ENCODE measurements at regions not wholly inside any gene's neighbourhood (a gene's known extent, or its start where the extent isn't known, plus 50 kb on each side); places are given as distances from the start of the nearest gene placed in this dataset.

DNA sequence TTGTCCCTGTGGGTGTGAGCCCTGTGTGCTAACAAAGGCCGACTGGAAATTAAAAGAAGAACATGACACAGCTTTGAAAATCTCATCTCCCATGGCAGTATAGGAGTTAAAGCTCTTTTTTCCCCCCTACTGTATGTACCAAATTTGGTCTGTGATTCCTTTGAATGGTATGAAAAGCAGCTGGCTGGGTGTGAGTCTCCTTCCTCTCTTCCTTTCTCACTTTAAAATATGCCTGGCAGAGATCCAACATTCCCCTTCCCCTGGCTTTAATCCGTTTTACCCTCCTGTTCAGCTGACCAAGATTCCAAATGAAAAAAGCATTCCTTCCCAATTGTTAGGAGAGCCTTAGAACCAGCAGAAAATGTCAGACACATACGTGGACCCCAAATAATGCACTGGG, 225.0 kb upstream of the CELF2 start:
- DNase-seq (ENCODE audit: low read depth) = peak; percentile 89

DNA sequence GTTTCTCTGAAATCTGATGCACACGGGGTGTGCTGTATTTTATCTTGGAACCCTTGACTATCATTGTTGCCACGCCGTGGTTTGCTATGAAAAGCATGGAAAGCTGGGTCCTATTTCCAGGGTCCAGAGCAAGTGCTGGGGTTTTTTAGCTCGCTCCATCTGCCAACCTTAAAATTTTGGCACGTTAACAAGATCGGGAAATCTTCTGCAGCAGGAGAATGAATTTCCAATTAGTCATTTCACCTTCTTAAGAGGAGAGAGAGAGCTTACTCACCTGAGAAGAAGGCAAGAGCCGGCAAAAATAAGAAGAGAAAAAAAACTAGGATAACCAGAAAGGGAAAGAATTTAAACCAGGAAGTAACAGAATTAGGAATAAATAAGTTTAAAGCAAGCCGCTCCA, 223.6 kb upstream of the CELF2 start:
- peak; percentile 19 for DNase-seq (ENCODE audit: low read depth)

DNA sequence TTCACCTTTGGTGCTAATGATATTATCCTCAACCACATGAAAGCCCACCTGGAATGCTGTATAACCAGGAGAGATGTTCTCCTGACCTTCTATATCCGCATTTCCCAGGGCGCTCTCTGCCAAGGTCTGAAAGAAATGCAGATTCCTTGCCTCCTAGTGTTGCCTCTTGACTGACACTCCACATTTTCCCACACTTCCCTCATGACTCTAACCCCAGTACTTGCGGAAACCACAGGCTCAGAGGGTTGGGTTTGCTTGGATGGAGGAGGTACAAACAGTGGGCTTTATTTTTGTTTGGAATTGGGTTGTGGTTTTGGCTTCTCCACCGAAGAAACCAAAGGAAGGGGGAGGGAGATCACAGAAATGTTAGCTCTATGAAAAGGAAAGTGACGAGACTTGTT, 222.9 kb upstream of the CELF2 start:
- peak; percentile 67 for DNase-seq (ENCODE audit: low read depth)

DNA sequence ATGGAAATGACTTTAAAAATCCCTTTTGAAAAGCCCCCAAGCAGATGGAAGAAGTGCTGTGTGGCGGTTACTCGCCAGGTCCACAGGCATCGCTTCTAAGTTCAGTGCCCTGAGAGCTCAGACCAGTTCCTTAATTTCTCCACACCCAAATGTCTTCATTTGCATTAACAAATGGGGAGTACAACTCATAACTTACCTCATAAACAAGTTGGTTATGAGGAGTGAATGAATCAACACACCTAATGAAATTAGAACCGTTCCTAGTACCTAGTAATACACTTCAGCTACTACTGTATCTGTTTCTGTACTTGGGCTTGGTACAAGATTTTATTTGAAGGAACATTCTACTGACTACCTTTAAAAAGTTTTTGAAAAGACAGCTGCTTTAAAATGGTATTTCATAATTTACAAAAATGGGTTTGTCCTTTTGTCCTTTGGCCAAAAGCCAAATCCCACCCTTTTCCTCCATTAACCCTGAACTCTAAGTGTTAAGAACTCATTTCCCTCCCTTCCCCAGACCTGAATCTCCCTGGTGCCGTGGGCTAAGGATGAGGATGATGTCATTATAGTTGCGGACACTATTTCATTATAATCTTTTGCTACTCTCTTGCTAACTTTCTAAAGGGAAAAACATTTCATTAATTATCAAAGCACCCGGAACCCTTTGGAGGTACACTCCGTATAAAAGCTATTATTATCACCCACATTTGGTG, 221.5 kb upstream of the CELF2 start:
- peak; percentile 44 for DNase-seq (ENCODE audit: low read depth)

DNA sequence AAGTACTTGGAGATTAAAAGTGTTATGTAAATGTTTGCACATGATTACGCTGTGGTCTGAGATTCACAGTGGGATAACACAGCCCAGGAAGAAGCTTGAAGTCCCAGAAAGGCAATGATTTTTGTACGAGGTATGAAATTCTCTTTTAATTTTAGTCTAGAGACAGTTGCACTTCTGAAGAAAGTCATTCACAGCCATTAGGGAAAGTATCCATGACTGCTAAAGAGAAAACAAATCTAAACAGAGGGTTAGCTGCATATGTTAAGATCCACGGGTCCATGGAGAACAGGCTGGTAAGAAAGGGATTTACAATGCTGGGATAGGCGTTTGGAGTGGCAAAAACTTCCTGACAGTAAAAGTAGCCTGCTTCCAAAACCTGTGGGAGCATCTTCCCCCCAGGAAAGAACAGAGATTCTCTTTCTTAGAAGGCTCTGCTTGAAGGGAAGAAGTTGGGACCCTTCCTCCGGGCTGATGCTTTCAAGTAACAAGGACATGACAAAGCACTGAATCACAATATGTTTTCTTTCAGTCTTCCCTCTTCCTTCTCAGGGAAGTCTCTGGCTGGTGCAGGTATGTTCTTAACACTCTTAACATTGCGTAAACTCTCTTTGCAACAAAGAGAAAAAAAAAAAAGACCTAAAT, 220.8 kb upstream of the CELF2 start:
- DNase-seq (ENCODE audit: low read depth) = peak; percentile 56

DNA sequence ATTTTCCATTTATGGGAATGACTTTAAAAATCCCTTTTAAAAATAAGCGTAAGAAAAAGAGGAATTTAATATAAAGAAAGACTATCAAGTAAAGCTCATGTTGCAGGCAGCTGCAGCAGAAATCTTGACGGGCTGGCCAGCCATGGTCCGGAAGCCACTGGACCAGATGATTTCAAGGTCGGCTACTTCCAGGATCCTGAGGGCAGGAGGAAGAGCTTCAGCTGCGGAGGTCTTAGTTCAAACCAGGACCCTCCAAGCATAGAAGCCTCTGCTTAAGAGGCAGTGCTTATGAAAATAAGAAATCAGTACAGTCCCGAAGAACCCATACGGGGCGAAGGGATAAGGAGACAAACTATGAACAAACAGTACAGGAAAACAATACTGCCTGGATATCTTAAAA, 220.2 kb upstream of the CELF2 start:
- no peak for DNase-seq (ENCODE audit: low read depth)

DNA sequence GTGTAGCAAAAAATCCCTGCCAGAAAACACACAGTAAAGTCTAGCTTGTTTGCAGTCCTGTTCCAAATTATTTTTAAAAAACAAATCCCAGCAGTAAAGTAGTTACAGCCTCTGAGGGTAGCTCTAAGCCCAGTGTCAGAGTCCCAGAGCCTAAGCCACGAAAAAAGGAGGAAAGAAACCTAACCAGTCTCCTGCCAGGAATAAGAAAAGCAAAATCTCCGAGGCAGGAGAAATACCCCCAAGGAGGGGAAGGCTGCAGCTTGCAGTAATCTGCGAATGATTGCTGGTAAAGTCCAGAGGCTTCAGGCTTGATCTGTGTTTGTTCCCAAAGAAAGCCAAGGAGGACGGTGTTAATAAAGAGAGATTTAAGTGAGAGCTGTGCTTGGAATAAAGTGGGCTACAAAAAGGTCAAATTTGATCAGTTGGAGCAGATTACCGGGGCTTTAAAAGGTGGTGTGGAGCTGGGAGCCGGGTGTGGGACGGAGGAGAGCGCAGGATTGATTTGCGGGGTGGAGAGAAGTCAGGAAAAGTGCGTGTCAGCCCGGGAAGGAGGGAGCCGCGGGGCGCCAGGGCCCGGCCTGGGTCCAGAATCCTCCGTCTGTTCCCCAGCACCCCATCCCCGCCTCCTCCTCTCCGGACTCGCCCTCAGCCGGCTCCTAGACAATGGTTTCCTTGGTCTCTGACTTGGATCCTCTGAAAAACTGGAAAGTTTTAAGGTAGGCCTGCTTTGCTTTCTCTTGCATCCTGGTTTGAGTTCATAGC, 219.4 kb upstream of the CELF2 start:
- DNase-seq (ENCODE audit: low read depth) = no peak

DNA sequence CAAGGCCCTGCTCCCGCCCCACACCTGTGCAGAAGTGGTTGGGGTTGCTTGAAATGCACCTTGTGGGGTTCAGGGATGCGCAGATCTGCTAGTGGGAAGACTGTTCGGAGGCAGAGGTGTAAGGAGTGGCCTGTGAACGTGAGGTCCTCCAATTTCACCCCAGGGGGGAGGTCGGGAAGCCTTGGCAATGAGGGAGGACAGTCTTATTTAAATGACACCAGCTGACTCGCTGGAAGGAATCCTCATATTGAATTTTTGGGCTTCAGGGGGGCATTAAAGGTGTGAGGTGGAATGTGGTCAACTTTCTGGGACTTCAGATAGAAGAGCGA, 218.8 kb upstream of the CELF2 start:
- no peak for DNase-seq (ENCODE audit: low read depth)

DNA sequence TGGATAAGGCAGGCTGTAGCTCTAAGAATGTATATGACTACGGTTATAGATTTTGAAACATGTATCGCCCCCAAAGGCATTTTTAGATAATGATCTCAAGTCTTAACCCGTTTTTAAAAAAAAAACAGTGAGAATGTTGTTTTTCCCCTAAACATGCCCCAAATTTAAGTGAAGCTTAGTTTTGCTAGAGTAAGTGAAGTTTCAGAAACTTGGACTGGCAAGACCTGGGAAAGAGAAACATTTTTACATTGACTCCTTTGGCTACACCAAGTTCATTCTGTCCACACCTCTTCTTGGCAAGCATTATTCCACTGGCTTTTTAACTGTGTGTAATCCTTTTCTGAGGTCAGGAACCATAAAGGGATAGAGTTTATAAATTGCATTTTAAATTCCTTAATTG, 216.7 kb upstream of the CELF2 start:
- DNase-seq (ENCODE audit: low read depth) = no peak

DNA sequence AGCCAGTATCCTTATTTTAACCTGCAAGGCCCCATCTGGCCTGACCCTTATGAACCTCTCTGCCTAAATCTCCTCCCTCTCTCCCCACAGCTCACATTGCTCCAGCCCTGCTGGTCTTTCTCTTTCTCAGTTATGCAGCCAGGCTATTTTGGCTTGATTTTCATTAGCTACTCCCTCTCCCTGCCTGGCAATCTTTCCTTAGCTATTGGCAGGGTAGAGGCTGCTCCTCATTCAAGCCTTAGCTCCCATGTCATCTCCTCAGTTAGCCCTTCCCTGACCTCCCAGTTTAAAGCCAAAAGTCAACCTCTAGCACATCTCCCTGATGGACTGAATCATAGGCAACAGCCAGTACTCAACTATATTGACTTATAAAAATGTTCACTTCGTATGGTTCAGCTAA, 214.4 kb upstream of the CELF2 start:
- no peak for DNase-seq (ENCODE audit: low read depth)

DNA sequence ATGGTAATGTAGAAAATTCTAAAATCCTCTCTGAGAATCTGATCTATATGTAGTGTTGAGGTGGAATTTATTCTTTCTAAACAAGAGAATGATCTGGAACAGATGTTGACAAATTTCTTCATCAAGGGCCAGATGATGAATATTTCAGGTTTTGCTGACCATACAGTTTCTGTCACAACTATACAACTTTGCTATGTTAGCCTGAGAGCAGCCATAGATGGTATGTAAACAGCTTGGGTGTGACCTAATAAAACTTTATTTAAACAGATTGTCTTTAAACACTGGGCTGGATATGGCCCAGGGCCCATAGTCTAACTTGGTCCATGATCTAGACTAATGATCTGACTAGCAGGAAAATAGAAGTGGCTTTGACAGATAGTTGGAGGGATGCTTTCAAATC, 213.6 kb upstream of the CELF2 start:
- DNase-seq (ENCODE audit: low read depth) = no peak

DNA sequence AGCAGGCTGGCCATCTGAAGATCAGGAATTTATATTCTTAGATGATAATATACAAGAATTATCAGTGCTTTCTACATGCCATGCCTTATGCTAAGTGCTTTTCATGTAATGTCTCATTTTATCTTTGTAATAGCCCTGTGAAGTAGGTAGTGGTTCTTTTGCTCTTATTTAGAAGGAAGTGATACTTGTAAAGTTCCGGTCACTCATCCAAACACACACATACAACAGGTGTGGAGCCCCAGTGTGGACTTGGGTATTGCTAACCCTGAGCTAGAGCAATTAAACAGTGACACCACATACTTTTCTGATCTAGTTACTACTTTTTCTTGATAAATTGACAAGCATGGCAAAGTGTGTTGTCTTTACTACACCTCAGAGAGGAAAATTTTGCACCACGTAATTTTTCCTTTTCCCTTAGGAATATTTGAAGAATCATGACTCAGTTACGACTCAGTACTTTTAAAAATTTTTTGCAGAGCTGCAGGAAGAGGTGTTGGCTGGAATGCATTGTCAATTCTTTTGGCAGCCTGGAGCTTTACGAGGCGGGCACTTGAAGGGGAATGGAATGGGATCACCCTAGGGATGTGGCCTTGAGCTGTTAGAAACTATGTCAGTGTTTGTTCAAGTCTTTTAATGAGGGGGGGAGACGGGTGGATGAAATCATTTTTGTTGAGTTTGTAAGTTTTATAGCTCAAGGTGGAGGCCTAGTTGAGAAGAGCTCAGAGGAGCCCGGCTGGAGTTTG, 212.5 kb upstream of the CELF2 start:
- DNase-seq (ENCODE audit: low read depth) = peak; percentile 64

DNA sequence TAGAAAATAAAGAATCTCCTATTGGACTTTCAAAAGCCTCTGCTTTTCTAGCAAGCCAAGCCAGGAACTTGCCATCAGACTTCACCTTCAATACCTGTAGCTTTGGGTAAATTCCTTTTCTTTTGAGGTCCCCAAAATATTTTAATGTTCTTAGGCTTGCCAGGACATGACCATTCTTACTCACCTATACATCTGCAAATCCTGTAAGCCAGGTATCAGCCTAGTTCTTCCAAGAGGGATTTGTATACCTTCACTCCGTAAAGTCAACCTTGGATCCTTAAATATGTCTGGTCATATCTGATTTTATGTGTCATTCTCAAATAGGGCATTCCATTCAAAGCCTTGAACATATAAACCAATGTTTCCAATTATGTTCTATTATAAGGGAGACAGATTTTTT, 210.6 kb upstream of the CELF2 start:
- no peak for DNase-seq (ENCODE audit: low read depth)

DNA sequence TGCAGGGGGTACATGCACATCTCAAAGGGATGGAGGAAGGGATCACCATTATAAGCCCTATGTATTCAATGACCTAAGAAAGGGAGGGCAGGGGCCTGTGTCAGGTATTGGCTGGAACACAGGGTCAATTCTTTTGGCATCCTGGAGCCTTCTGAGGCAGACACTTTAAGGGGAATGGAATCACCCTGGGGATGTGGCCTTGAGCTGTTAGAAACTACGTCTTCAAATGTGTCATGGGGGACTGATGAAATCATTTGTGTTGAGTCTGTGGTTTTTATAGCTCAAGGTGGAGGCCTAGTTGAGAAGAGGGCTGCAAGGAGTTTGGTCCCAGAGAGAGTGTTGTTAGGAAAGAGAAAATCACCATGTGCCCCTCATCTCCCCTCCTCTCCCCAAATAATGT, 206.1 kb upstream of the CELF2 start:
- no peak for DNase-seq (ENCODE audit: low read depth)

DNA sequence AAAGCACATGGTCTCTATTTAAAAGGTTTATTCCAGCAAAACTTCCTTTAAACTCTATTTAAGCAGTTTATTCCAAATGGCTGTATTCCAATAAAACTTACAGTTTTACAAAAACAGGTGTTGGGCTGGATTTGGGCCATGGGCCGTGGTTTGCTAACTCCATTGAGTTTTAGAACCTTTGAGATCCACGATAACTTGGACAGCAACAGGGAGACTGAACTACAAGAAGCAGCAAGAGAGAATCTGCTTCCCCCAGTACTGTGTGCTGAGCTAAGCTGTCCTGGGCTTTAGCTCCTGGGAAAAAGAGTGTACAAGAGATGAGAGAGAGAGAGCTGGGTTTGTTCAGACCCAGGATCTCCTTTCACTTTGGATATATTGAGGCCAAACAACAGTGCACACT, 204.0 kb upstream of the CELF2 start:
- DNase-seq (ENCODE audit: low read depth) = no peak

DNA sequence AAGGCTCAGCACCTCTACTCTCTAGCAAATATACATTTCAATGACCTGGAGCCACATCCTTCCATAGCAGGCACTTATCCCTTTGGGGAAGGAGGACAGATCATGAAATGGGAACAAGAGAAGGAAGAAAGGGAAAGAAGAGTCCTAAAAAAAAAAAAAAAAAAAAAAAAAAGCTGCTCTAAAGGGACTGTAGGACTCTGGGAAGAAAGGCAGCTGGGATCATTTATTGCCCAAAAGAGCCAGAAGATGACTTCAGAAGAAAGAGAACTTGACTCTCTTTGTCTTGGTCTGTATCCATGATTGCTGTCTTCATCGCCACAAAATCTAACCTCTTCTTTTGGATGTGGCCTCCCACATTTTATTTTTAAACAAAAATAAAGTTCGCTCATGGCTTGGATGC, 203.6 kb upstream of the CELF2 start:
- no peak for DNase-seq (ENCODE audit: low read depth)

DNA sequence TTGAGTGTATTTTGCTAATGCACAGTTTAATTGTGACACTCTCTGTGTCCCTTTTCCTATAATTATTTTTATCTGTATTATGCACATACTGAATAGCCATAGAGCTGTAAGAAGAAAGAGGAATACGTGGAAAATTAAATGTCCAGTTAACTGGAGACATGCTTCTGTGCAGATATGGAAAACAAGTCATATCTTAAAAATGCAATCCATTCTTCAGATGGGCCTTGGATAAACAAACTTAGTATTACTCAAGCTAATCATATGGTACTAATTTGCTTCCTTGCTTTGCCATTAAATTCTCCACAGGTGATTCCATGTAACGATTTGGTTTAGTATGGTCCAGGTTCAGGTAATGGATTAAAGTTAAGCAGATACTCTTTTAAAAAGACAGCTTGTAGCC, 201.2 kb upstream of the CELF2 start:
- peak; percentile 51 for DNase-seq (ENCODE audit: low read depth)

DNA sequence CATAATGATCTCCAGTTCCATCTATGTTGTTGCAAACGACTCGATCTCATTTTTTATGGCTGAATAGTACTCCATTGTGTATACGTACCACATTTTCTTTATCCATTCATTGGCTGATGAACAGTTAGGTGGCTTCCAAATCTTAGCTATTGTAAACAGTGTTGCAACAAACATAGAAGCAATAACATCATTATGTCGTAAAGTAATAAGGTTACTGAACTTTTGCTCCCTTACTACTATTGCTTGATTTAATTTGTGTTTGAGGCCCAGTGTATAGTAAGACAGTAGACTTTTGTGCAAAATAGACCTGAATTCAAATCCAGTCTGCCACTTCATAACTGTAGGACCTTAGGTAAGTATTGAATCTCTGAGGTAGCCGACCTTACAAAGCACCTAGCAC, 200.1 kb upstream of the CELF2 start:
- no peak for DNase-seq (ENCODE audit: low read depth)

DNA sequence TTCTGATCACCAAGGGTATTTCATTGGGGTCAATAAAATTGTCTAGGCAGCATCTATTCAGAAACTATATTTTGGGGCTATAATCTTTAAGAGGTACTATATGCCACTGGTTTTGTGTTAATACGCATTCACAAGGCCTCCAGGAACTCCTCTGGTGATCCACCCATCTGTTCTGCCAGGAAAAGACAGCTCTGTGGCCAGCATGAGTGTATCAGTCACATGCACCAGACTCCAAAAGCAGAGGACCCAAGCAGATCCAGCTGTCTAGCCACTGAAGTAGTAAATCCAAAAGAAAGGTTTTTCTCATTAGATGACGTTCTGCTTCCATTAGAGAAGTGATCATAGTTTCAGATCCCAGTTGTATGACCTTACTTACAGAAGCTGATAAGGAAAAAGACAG, 199.6 kb upstream of the CELF2 start:
- no peak for DNase-seq (ENCODE audit: low read depth)

DNA sequence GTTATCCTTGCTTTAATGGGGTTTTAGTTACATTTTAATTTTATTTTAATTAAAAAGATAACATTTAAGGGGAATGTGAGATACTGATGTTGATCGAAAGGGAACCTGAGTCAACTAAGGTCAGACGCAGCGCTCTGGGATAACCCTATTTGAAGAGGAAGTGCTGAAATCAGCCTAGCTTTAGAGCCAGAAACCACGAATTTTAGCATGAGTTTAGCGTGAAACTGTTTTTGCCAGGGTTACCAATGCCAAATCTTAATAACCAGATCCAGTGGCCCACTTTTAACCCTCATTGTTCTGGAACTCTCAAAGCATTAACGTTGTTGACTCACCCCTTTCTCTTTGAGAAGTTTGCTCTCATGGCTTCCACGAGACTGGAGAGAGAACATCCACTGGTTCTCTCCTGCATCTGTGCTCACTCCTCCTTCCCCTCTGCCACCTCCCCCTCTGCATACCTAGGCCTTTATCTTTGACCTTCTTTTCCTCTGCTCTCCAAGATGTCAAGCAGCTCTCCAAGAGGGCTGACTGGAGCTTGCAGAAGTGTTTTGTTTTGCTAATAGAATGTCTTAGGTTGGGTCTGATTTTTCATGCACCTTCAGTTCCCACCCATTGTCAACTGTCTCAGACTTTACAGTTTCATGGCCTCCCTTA, 198.3 kb upstream of the CELF2 start:
- no peak for DNase-seq (ENCODE audit: low read depth)

DNA sequence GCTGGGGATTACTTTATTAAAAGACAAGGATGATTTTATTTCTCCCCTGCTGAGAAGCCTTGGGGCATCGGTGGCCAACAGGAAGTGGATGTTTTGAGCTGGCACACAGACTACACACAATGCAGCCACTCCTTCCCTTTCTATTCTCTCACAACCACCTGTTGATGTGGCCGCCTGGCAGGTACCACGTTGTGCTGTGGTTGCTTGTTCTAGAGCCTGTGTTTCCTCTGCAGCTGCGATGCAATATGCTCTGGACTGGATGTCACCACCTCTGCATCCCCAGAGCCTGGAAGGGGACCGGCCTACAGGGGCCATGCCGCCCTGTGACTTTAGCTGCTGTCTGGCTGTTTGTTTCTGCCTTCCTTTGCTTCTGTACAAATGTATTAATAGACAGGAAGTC, 195.7 kb upstream of the CELF2 start:
- DNase-seq (ENCODE audit: low read depth) = no peak

DNA sequence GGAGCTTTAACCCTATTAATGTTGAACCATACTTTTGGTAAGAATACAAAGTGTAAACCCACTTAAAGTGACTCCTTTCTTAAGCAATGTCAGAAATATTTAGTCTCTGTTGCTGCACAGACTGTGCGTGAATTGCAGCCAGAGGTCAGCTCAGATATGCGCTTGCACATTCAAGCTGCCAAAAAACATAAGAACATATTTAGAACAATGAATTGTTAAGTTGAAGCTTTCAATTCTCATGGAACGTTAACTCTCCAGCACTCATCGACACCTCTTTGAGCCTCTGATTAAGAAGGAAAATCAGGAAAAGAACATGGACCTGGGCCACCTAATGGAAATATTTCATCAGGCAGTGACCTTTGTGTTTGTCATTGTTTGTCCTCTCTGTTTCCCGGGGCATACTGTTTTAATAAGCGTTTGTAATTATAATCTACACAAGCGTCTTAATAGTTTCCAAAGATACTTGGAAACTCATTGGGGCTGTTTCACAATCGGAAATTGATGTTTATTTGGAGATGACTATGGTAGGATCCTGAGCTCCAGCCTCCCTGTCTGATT, 193.0 kb upstream of the CELF2 start:
- peak; percentile 20 for DNase-seq (ENCODE audit: low read depth)

Measured in ELR (cell line).